ENCODE measurements at regions not wholly inside any gene's neighbourhood (a gene's known extent, or its start where the extent isn't known, plus 50 kb on each side); places are given as distances from the start of the nearest gene placed in this dataset.
"Not testable (repeated sequence)": the region's sequence is repeated elsewhere in the genome, so short reads cannot be mapped to it uniquely, and the experiment has no call there.

DNA sequence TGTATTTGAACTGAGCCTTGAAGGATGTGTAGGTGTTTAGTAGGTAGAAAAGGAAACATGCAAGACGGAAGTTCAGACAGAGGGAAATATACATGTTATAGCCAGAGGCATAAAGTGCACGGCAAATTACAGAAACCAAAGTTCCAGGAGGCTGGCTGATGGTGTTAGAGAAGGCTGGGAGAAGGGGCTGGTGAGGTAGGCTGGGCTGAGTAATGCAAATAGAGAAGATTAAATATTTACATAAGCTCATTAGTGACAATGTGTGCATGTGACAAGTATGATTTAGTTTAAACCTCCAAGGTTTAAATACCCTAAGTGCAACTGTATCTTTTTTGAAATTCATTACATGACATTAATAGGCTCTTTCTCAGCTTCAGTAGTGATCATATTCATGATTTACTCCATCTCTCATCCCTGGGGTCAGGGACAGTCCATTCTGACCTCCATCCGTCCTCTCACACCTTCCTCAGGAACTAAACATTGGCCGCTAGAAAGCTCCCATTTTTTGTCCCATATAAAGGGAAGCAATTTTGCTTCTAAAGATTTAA lies 399.8 kb upstream of the SALL1 start:
- no peak for FAIRE-seq
- no peak for DNase-seq (ENCODE audit: low spot score)

DNA sequence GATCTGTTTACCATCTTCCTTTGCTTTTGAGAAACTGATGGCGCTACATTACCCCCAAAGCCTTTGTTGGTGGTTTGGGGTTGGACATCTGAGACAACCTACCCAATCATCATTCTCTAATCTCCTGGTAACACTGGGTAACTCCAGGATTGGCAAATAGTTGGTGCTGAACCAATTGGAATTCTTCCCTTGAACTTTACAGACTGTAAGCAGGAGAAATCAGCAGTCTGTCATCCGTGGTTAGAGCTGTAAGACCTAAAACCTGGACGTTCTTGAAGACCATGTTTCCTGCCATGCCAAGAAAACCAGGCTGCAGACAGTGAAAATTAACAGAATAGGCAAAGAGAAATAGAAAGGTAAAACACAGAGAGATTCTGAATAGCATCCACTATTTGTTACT lies 398.8 kb upstream of the SALL1 start:
- no peak for FAIRE-seq

DNA sequence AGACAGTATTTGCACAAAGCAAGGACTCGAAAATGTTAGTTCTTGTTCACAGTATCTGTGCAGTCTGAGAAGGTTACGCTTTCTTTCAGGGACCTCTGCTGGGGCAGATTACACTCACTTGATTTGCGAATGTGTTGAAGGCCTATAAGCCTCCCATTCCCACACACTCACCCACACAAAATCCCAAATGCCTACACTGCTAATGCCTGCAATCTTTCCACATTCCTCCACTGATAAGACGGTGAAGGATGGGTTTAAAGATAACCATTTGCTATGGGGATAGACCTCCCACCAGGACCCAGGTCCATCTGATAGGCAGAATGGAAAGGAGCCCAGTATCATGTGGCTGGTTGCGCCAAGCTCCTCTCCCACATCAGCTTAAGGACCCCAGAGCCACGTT lies 394.9 kb upstream of the SALL1 start:
- DNase-seq (ENCODE audit: low spot score) (no peak), FAIRE-seq (no peak)

More for the DNA sequence above, 398.8 kb upstream of the SALL1 start:
- no peak for DNase-seq (ENCODE audit: low spot score)

DNA sequence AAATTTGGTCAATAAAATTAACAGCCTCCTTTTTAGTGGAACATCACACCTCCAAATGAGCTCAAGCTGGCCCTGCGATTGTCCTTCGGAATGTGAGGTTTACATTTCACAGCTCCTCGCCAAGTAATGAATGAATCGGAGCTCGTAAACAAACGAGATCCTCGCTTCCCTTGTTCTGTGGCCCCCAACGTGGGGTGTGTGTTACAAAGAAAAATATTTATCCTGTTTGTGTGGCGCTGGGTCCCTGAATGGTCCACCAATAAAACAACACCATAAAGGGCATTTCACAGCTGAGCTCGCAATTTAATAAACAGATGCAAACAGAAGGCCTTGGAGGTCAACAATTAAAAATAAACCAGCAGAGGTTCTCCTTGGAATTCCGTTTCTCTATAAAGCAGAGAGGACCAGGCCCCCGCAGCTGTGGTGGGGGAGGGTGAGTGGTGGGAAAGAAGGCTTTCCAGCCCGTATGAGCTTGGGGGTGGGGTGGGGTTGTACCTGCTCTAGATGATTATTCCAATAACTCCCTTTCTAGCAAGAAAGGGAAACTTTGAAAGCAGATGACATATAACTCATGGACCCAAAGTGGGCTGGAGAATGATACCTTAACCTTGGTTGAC lies 393.9 kb upstream of the SALL1 start:
- FAIRE-seq (no peak), DNase-seq (ENCODE audit: low spot score) (no peak)

DNA sequence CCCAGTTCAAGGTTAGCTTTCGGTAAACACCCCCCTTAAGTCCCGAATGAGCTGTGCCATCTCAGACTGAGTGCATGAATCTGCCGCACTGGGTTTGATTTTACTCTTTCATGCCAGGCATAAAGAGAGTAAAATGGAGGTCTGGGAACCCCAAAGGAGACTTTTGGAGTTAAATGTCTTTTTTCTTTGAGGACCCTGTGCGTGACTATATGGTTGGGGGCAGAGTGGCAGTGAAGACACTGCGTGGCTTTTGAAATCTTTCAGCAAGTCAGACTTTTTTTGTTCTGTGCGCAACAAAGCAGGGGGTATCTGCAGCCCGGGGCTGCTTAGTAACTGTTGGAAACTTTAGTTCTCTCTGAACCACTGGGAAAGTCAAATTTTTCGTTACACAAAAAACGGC lies 392.9 kb upstream of the SALL1 start:
- FAIRE-seq (no peak), DNase-seq (ENCODE audit: low spot score) (no peak)

DNA sequence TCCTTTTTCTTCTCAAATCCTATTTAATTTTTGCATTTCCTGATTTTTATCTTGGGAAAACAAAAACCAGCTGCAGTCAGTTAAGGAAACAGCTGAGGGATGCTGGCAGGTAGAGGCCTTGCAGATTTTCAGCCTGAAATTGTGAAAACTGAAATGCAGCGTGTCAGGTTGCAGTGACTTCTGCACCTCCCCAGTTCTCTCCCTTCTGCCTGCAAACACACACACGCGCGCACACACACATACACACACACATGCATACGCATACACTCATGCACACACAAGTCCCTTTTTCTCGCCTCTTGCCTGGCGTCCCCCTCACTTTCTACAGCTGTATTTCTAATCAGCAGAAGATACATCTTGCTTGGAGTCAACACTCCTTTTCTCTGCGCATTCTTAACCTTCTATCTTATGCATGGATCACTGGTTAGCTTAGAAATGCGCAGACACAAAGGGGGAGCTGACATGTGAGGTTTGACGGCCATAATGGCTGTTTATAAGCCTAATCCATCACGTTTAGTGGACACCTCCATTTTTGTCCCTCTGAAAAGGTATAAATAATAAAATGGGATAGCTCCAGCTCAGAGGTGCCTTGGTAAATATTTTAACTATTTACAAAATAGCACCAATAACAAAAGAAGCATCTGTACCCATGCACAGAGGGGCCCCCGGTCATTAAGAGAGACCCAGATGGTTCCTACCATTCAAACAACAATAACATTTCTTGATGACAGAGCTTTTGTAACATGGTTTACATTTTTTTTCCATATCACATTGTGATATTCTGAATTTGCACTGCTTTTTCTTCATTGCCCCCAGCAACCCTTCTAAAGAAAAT lies 392.1 kb upstream of the SALL1 start:
- FAIRE-seq: no peak
- no peak for DNase-seq (ENCODE audit: low spot score)

DNA sequence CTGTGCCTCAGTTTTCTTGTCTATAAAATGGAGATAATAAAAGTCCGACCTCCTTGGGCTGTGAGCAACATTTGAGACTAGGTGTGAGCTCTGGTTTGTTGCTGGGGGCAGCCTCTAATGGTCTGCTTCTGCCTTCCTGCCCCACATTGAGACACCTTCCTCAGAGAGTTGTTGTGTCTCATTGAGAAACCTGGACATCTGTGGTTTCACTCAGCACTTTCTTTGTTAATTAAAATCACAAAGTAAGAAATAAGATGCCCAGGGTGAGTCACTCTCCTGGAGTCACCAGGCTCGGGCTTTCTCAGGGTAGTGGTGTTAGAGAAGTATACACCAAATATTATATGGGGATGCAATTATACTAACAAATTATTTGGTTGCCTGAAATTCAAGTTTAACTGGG lies 389.2 kb upstream of the SALL1 start:
- FAIRE-seq (peak; percentile 30), DNase-seq (ENCODE audit: low spot score) (no peak)

DNA sequence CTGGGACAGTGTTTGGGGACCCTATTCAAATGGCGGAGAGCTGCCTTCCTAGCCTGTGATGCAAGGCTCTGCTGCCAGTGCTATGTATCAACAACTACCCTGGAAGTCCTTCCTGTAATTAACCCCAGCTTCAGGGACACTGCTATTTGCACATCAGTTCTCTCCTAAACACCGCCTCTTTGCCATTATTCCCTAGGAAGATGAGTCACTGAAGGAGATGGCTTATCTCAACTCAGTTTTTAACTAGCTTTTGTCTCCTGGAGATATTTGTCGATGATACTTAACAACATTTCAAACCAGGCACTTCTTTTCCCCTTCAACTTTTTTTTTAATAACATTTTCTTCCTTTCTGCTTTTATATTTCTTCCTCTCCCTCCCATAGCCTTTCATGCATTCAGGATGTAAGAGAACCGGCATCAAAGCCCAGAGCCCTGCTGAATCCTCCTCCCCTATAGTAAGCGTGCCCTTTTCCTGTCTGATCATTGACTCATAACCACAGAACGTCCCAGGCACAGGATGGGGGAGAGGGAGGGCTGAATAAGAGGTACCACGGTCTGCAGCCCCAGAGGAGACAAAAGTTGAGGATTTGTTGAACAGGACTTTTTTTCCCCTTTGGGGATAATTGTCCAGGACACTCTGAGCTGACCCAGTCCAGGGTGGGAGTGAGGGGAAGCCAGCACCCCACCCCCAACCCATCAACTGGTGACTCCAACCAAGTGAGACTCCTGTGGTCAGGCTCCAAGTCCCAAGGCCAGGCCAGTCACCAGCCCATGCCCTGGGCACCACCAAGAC lies 387.8 kb upstream of the SALL1 start:
- DNase-seq (ENCODE audit: low spot score) (peak; percentile 88), FAIRE-seq (peak; percentile 91)

DNA sequence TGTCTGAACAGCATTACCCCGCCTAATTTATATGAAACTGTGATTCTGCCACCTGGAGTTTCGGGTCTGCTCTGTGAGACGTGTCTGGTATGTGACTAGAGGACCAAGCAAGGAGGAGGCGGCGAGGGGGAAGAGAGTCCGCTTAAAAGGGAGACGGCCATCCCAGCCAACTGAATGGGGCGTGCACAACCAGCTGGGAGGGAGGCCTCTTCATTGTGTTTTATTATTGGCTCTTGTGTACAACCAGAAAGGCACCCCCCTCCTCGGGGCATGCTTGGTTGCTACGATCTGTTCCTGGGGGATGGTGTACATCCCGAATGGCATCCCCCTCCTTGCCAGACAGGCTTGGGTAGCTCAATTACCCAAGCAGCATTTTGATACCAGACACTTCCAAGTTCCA lies 384.5 kb upstream of the SALL1 start:
- no peak for DNase-seq (ENCODE audit: low spot score)
- no peak for FAIRE-seq

DNA sequence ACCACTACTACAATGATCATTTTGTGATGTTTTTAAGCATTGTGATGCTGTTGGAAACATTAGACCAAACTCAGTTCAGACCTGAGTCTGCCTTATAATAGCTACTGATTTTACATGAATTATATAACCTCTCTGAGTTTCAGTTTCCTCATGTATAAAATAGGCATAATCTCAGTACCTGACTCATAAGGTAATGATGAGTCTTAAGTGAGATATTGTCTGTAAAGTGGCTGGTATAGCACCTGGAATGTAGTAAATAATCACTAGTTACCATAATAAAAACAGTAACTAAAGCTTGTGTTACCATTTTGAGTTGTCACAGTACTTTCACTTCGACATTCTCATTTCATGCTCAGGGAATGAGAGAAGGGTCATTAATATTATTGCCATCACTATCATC lies 381.5 kb upstream of the SALL1 start:
- DNase-seq (ENCODE audit: low spot score): no peak
- no peak for FAIRE-seq

DNA sequence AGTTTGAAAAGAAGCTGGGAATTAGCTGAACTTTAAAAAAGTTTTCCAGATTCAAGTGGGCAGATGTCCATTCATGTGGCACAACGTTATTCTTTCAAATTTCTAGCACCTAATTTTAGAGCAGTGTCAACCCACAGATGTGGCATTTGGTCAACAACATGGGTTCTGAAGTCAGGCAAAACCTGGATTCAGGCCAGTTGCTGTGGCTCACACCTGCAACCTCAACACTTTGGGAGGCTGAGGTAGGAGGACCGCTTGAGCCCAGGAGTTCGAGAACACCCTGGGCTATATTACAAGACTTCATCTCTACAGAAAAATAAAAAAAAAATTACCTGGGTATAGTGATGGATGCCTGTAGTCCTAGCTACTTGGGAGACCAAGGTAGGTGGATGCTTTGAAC lies 380.2 kb upstream of the SALL1 start:
- FAIRE-seq: no peak

DNA sequence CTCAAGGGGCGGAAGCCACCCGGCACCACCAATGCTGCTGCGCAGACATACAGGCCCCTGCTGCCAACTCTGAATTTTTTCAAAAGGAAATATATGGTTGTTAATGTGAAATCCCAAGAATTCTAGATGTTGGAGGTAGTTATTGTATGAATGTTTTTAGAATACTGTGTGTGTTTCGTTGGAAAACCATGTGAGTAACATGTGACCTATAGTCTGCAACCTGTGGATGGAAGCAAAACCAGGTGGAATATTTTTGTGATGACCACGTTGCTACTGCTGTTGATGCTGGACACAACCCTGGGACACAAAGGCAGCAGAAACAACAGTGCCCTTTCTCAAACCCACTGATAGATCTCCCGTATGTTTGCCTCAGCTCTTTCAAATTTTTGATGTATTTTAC lies 376.3 kb upstream of the SALL1 start:
- DNase-seq (ENCODE audit: low spot score) (no peak), FAIRE-seq (no peak)

More for the DNA sequence above, 380.2 kb upstream of the SALL1 start:
- no peak for DNase-seq (ENCODE audit: low spot score)

DNA sequence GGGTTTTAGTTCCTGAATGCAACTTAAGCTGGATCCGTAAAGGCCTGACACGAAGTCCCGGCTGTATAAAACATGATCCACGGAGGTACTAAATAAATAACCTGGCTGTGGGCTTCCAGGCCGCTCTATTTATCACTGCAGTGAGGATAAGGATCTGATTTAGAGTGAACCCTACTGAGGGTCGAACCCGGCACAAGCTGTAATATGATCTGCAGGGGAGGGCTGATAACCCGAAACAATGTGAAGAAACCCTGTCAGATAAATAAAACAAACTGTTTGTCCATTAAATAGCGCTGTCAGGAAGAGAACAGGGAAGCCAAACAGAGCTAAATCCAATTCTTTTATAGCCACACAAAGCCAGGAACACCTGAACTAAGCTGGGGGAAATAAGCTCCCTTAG lies 375.6 kb upstream of the SALL1 start:
- no peak for DNase-seq (ENCODE audit: low spot score)
- FAIRE-seq: no peak

DNA sequence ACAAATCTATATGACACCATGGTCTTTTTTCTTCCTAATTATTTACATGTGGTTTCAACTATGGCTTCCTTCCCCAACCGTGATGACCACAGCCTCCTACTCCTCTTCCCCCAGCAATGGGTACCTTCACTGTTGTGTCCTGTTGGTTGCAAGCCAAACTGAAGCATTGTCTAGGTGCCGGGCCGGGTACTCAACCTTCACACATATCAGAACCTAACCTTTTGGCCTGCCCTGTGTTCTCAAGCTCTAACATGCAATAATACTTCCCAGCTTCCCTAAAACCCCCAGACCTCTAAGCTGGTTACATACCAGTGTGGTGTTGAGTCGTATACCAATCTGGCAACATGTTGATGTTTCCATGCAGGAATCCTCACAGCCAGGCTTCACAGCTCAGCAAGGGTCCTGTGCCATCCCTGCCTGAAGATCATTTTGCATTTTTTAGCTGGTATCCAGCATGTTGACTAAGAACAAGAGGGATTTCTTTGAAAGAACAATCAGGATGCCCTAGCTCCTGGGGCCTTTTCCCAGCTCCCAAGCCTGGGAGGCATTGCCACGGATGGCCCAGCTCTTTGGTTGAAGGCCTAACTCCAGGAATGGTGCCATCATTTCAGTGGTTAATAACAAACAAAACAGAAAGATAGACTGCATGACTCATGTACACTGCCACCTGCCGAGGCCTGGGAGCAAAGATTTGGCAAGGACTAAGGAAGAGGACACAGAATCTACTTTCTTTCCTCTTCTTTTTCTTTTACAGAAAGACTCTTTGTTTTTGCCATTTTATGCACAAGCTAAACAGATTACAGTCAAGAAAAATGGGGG lies 373.7 kb upstream of the SALL1 start:
- DNase-seq (ENCODE audit: low spot score) (peak; percentile 36), FAIRE-seq (peak; percentile 81)

DNA sequence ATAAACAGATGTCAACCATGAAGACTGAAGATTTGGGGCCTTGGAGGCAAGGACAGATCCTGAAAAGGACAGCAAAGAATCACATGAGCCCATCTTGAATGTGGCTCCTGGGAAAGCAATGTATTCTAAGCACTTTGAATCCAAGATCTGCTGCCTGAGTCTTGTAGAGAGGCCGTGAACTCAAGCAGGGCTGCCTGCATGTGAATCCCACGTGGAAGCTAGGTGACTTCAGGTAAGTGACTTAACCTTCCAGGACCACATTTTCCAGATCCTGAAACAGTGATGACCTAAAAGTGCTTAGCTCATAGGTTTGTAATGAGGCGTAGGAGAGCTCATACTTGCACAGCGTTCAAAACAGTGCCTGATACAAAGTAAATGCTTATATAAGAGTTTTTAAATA lies 373.0 kb upstream of the SALL1 start:
- DNase-seq (ENCODE audit: low spot score) (no peak), FAIRE-seq (no peak)

DNA sequence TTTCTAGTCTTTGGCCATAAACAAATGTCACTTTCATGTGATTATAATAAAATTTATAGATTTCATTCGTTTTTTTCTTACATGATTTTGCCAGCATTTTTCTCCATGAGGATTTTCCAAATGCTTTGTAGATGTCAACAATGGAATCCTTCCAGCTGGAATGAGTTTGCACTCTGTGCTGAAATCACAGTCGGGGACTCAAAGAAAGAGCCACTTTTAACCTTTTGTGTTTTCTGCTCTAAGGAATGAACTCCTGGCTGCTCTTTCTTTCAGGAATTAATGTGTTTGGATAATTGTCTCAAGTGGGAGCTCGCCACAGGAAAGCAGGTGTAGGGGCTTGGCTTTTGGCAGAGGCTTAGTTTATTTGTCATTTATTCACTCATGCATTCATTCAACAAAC lies 372.3 kb upstream of the SALL1 start:
- DNase-seq (ENCODE audit: low spot score): no peak
- FAIRE-seq: no peak

DNA sequence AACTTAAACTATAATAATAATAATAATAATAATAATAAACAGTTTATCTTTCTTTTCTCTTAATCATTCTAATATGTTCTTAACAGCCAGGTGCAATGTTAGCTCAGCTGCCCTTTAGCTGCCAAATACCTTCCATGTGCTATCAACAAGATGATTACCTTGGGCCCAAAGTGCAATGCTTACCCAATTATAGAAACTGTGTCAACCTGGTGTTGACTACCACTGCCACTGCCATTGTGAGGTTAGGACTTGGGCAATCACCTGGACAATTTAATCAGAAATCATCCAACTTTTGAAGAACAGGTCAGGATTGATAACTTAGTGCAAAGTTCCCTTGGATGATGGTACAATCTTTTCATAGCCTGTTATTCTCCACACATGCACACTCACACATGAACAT lies 371.8 kb upstream of the SALL1 start:
- FAIRE-seq (no peak), DNase-seq (ENCODE audit: low spot score) (no peak)

DNA sequence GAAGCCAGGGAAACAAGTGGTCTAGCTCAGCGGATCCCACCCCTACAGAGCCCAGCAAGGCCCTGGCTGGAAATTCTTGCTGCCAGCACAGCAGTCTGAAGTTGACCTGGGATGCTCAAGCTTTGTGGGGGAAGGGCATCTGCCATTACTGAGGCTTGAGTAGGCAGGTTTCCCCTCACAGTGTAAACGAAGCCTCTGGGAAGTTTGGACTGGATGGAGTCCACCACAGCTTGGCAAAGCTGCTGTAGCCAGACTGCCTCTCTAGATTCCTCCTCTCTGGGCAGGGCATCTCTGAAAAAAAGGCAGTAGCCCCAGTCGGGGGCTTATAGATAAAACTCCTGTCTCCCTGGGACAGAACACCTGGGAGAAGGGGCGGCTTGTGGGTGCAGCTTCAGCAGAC lies 365.9 kb upstream of the SALL1 start:
- FAIRE-seq; DNase-seq (ENCODE audit: low spot score): not testable (repeated sequence)

DNA sequence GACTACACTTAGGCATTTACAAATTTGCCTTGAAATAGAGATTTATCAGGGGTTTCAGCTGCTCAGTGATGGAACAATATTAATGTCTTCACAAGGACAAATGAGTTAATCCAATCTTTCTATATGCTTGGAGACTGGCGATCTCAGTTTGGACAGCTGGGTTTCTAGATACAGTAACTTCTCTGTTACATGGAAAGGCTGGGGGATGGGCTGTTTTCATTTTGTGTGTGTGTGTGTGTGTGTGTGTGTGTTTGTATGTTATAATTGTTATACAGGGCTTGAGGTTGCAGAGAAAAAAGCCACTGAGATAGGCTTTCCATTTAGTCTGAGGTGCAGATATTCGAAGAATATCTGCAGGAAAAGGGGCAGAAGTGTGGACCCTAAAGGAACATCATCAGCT lies 359.3 kb upstream of the SALL1 start:
- no peak for FAIRE-seq
- no peak for DNase-seq (ENCODE audit: low spot score)

DNA sequence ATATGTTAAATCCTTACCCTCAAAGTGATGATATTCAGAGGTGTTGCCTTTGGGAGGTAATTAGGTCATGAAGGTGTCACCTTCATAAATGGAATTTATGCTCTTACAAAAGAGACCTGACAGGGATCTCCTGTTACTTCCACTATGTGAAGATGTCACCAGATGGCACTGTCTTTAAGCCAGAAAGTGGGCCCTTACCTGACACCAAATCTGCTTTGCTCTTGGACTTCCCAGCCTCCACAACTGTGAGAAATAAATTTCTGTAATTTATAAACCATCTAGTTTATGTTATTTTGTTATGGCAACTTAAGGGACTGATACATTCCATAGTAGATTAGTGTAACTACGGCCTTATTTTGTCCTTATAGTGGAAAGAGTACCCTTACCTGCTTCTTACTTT lies 358.3 kb upstream of the SALL1 start:
- FAIRE-seq (no peak), DNase-seq (ENCODE audit: low spot score) (no peak)
